ENCODE measurements at regions not wholly inside any gene's neighbourhood (a gene's known extent, or its start where the extent isn't known, plus 50 kb on each side); places are given as distances from the start of the nearest gene placed in this dataset.

- TF ChIP-seq CTCF (IDR thresholded peaks at IDR 0.05; ENCODE audit: low read depth, low read length) (no peak), POLR2A (IDR thresholded peaks at IDR 0.05; ENCODE audit: extremely low read depth, insufficient read length) (no peak)
These were observed 503.7 kb downstream of the GALC start for GRCh38 chr14:87489196-87489819.

Data from NB4 (cell line).